SK-N-SH treated with all-trans-retinoic acid at 6 μM for 48 hours (cell line): ENCODE measurements at regions not wholly inside any gene's neighbourhood (a gene's known extent, or its start where the extent isn't known, plus 50 kb on each side); places are given as distances from the start of the nearest gene placed in this dataset.

Experiments used
- ATAC-seq: fragments of 200-7000 bp; cut with Tn5 transposase; 3 replicates; pipeline ENCODE4 v1.9.1; 2020; ENCODE audit warnings: mild to moderate bottlenecking, moderate library complexity
- ARNTL ChIP-seq: fragments of 450-650 bp; formaldehyde crosslinking; IDR thresholded peaks from 2 replicates; pipeline ENCODE4 v1.5.0; 2020; ENCODE audit warnings: low read depth, mild to moderate bottlenecking, moderate library complexity, borderline replicate concordance
- BACH2 ChIP-seq: fragments of 250-450 bp; sonication (Bioruptor Pico); IDR thresholded peaks from 2 replicates; pipeline ENCODE4 v1.9.0; 2021; ENCODE audit warnings: mild to moderate bottlenecking, borderline replicate concordance
- CREB5 ChIP-seq: fragments of 250-450 bp; sonication (Bioruptor Pico); IDR thresholded peaks from 2 replicates; pipeline ENCODE4 v1.5.1; 2020; ENCODE audit warnings: low read depth, mild to moderate bottlenecking, moderate library complexity
- CSDC2 ChIP-seq: fragments of 250-450 bp; sonication (Bioruptor Pico); IDR thresholded peaks from 2 replicates; pipeline ENCODE4 v1.5.0; 2020; ENCODE audit warnings: mild to moderate bottlenecking, moderate library complexity
- CSRNP3 ChIP-seq: fragments of 250-450 bp; sonication (Bioruptor Pico); IDR thresholded peaks from 2 replicates; pipeline ENCODE4 v1.5.1; 2021; ENCODE audit warnings: mild to moderate bottlenecking, moderate library complexity
- ESRRG ChIP-seq: fragments of 250-450 bp; sonication (Bioruptor Pico); IDR thresholded peaks from 2 replicates; pipeline ENCODE4 v1.6.1; 2021; ENCODE audit warnings: mild to moderate bottlenecking
- GLIS3 ChIP-seq: fragments of 250-450 bp; sonication (Bioruptor Pico); IDR thresholded peaks from 2 replicates; pipeline ENCODE4 v1.5.0; 2020; ENCODE audit warnings: mild to moderate bottlenecking, moderate library complexity
- PATZ1 ChIP-seq: fragments of 250-450 bp; sonication (Bioruptor Pico); IDR thresholded peaks from 2 replicates; pipeline ENCODE4 v1.8.0; 2020; ENCODE audit warnings: mild to moderate bottlenecking, moderate library complexity, borderline replicate concordance
- POU6F1 ChIP-seq: fragments of 250-450 bp; sonication (Bioruptor Pico); IDR thresholded peaks from 2 replicates; pipeline ENCODE4 v1.8.0; 2021; ENCODE audit warnings: low read depth, mild to moderate bottlenecking, moderate library complexity, borderline replicate concordance
- PPARA ChIP-seq: fragments of 250-450 bp; sonication (Bioruptor Pico); IDR thresholded peaks from 2 replicates; pipeline ENCODE4 v1.5.0; 2020; ENCODE audit warnings: mild to moderate bottlenecking, borderline replicate concordance
- RARB ChIP-seq: fragments of 250-450 bp; sonication (Bioruptor Pico); IDR thresholded peaks from 2 replicates; pipeline ENCODE4 v1.8.0; 2021; ENCODE audit warnings: mild to moderate bottlenecking, moderate library complexity
- SNAI2 ChIP-seq: fragments of 250-450 bp; sonication (Bioruptor Pico); IDR thresholded peaks from 2 replicates; pipeline ENCODE4 v1.5.0; 2020; ENCODE audit warnings: mild to moderate bottlenecking, moderate library complexity
- TOX ChIP-seq: fragments of 250-450 bp; sonication (Bioruptor Pico); IDR thresholded peaks from 2 replicates; pipeline ENCODE4 v1.8.0; 2021; ENCODE audit warnings: mild to moderate bottlenecking, moderate library complexity, borderline replicate concordance
- TSHZ2 ChIP-seq: fragments of 250-450 bp; sonication (Bioruptor Pico); IDR thresholded peaks from 2 replicates; pipeline ENCODE4 v1.5.0; 2020; ENCODE audit warnings: mild to moderate bottlenecking, moderate library complexity
- ZC3H10 ChIP-seq: fragments of 250-450 bp; sonication (Bioruptor Pico); IDR thresholded peaks from 2 replicates; pipeline ENCODE4 v1.5.1; 2021; ENCODE audit warnings: mild to moderate bottlenecking, moderate library complexity
- ZFP3 ChIP-seq: fragments of 250-450 bp; sonication (Bioruptor Pico); IDR thresholded peaks from 2 replicates; pipeline ENCODE4 v1.5.0; 2020; ENCODE audit warnings: mild to moderate bottlenecking, moderate library complexity
- ZFP30 ChIP-seq: fragments of 450-650 bp; formaldehyde crosslinking; IDR thresholded peaks from 2 replicates; pipeline ENCODE4 v1.5.0; 2022; ENCODE audit warnings: mild to moderate bottlenecking, moderate library complexity
- ZNF565 ChIP-seq: fragments of 450-650 bp; formaldehyde crosslinking; conservative IDR thresholded peaks from 2 replicates; pipeline ENCODE4 v1.5.0; 2020; ENCODE audit warnings: low read depth, mild to moderate bottlenecking, moderate library complexity
- ZNF70 ChIP-seq: fragments of 450-650 bp; formaldehyde crosslinking; IDR thresholded peaks from 2 replicates; pipeline ENCODE4 v1.5.0; 2020; ENCODE audit warnings: mild to moderate bottlenecking, moderate library complexity
- ZNF8 ChIP-seq: fragments of 450-650 bp; formaldehyde crosslinking; IDR thresholded peaks from 2 replicates; pipeline ENCODE4 v1.5.0; 2020; ENCODE audit warnings: mild to moderate bottlenecking, moderate library complexity

- TF ChIP-seq ESRRG (CRISPR knock-in tag) (no peak), SNAI2 (CRISPR knock-in tag) (no peak), PPARA (CRISPR knock-in tag) (no peak), TSHZ2 (CRISPR knock-in tag) (no peak), CSDC2 (no peak), ZNF70 (CRISPR knock-in tag) (no peak), CSRNP3 (CRISPR knock-in tag) (no peak), GLIS3 (CRISPR knock-in tag) (no peak), TOX (CRISPR knock-in tag) (no peak), PATZ1 (CRISPR knock-in tag) (no peak), ZNF8 (CRISPR knock-in tag) (no peak), BACH2 (CRISPR knock-in tag) (no peak), RARB (CRISPR knock-in tag) (no peak)
- ATAC-seq = no peak
Measured at GRCh38 chr4:81997313-81997712, 376.5 kb downstream of the HNRNPD start.

- TF ChIP-seq ZFP30 (CRISPR knock-in tag) (no peak), TSHZ2 (CRISPR knock-in tag) (no peak), ZNF565 (CRISPR knock-in tag) (no peak), ZFP3 (CRISPR knock-in tag) (no peak), ZNF70 (CRISPR knock-in tag) (no peak), PPARA (CRISPR knock-in tag) (no peak), ESRRG (CRISPR knock-in tag) (no peak), SNAI2 (CRISPR knock-in tag) (no peak), RARB (CRISPR knock-in tag) (no peak), BACH2 (CRISPR knock-in tag) (no peak)
- no peak for ATAC-seq
Measured at GRCh38 chr4:81990898-81991297, 382.9 kb downstream of the HNRNPD start.

- ATAC-seq = no peak
- TF ChIP-seq ZFP30 (CRISPR knock-in tag) = no peak
- TF ChIP-seq CREB5 (CRISPR knock-in tag) = no peak
- no peak for TF ChIP-seq ZNF70 (CRISPR knock-in tag)
- TF ChIP-seq PPARA (CRISPR knock-in tag) = no peak
- no peak for TF ChIP-seq SNAI2 (CRISPR knock-in tag)
- TF ChIP-seq BACH2 (CRISPR knock-in tag) = no peak
- no peak for TF ChIP-seq TSHZ2 (CRISPR knock-in tag)
- no peak for TF ChIP-seq CSRNP3 (CRISPR knock-in tag)
- no peak for TF ChIP-seq ARNTL (CRISPR knock-in tag)
- TF ChIP-seq ZC3H10 (CRISPR knock-in tag) = no peak
- TF ChIP-seq POU6F1 (CRISPR knock-in tag) = no peak
- TF ChIP-seq TOX (CRISPR knock-in tag) = no peak
Measured at GRCh38 chr4:81990211-81990610, 383.6 kb downstream of the HNRNPD start.
